22Rv1 (cell line): ENCODE measurements at regions not wholly inside any gene's neighbourhood (a gene's known extent, or its start where the extent isn't known, plus 50 kb on each side); places are given as distances from the start of the nearest gene placed in this dataset.

Experiments
- ZFX ChIP-seq: fragments of 450-650 bp; IDR thresholded peaks from 2 replicates; pipeline ENCODE4 v1.6.1; 2017; ENCODE audit warnings: antibody characterized with exemption, borderline replicate concordance
- TF ChIP-seq, protein P1 (sequence below): fragments of 450-650 bp; IDR thresholded peaks from 2 replicates; pipeline ENCODE4 v1.5.1; 2017; ENCODE audit warnings: mild to moderate bottlenecking

DNA sequence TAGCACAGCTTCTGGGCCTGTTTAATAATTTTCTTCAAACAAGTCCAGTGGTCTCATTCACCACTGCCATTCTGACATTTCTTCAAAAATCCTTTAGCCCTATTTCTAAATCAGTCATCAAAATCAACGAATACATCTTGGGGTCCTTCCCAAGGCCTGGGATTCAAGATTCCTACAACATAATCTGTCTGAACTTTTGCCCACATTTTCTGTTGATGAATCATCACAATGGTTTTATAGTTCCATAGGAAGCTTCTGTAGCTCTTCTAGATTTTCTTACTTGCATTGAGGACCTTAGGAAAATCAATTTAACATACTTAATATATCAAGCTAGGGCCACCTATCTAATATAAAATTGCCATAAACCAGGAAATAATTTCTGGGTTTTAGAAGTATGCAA lies 811.8 kb upstream of the ACVR2A start:
- TF ChIP-seq, protein P1, sequence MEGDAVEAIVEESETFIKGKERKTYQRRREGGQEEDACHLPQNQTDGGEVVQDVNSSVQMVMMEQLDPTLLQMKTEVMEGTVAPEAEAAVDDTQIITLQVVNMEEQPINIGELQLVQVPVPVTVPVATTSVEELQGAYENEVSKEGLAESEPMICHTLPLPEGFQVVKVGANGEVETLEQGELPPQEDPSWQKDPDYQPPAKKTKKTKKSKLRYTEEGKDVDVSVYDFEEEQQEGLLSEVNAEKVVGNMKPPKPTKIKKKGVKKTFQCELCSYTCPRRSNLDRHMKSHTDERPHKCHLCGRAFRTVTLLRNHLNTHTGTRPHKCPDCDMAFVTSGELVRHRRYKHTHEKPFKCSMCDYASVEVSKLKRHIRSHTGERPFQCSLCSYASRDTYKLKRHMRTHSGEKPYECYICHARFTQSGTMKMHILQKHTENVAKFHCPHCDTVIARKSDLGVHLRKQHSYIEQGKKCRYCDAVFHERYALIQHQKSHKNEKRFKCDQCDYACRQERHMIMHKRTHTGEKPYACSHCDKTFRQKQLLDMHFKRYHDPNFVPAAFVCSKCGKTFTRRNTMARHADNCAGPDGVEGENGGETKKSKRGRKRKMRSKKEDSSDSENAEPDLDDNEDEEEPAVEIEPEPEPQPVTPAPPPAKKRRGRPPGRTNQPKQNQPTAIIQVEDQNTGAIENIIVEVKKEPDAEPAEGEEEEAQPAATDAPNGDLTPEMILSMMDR = no peak
- TF ChIP-seq ZFX = no peak
